ENCODE measurements at regions not wholly inside any gene's neighbourhood (a gene's known extent, or its start where the extent isn't known, plus 50 kb on each side); places are given as distances from the start of the nearest gene placed in this dataset.

DNA sequence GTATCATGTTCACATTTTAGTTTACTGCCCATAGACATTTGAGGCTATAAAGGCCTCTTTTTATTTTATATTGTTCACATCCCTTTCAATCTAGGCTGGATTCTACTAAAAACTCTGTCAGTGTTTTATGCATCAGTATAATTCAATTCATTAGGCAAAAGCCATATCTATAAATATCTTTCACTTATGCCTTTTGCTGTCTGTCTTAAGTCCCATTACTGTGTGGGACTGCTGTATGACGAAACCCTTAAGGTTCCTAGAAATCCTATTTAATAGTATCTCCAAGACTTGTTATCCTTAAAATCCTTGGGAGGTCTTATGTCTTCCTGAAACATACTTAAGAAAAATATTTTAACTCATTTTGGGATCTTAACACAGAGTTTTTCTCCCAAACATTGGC, 139.2 kb downstream of the HGF start:
- TF ChIP-seq HDGF (IDR thresholded peaks at IDR 0.05; ENCODE audit: borderline replicate concordance) (no peak), TARDBP (IDR thresholded peaks at IDR 0.05) (no peak), LEF1 (IDR thresholded peaks at IDR 0.05; ENCODE audit: borderline replicate concordance) (no peak), CTBP1 (IDR thresholded peaks at IDR 0.05; ENCODE audit: borderline replicate concordance) (no peak)

Data from HEK293T (cell line).